Glomerular visceral epithelial cell (primary cell): ENCODE measurements at regions not wholly inside any gene's neighbourhood (a gene's known extent, or its start where the extent isn't known, plus 50 kb on each side); places are given as distances from the start of the nearest gene placed in this dataset.
"Not testable (repeated sequence)": the region's sequence is repeated elsewhere in the genome, so short reads cannot be mapped to it uniquely, and the experiment has no call there.

ENCODE experiments used
- DNase-seq: peaks from one replicate; pipeline ENCODE4 v3.0.0-alpha.2; 2016; ENCODE audit errors: extremely low spot score

GRCh38 chr4:69013933-69014332 lies 62.3 kb upstream of the UGT2A3 start:
- not testable (repeated sequence) for DNase-seq

GRCh38 chr4:69017986-69018385 lies 66.4 kb upstream of the UGT2A3 start:
- DNase-seq: not testable (repeated sequence)

- DNase-seq: not testable (repeated sequence)
Observed at GRCh38 chr4:69019538-69020461, 68.2 kb upstream of the UGT2A3 start.

- not testable (repeated sequence) for DNase-seq
Observed at GRCh38 chr4:69020462-69020807, 68.8 kb upstream of the UGT2A3 start.

- DNase-seq: peak; percentile 7
Observed at GRCh38 chr4:69025191-69025998, 70.9 kb upstream of the UGT2B7 start.

- DNase-seq: no peak
Observed at GRCh38 chr4:69025999-69026387, 70.3 kb upstream of the UGT2B7 start.

GRCh38 chr4:69026974-69027373 lies 69.3 kb upstream of the UGT2B7 start:
- DNase-seq: no peak

- no peak for DNase-seq
Observed at GRCh38 chr4:69030326-69030725, 65.9 kb upstream of the UGT2B7 start.

GRCh38 chr4:69032847-69033638 lies 63.2 kb upstream of the UGT2B7 start:
- DNase-seq: peak; percentile 38

GRCh38 chr4:69034315-69034740 lies 61.9 kb upstream of the UGT2B7 start:
- not testable (repeated sequence) for DNase-seq

- DNase-seq: no peak
Observed at GRCh38 chr4:69038582-69038981, 57.7 kb upstream of the UGT2B7 start.

GRCh38 chr4:69039071-69039470 lies 57.2 kb upstream of the UGT2B7 start:
- DNase-seq: no peak

GRCh38 chr4:69044247-69044646 lies 52.0 kb upstream of the UGT2B7 start:
- DNase-seq: no peak
